Astrocyte of the cerebellum (primary cell): ENCODE measurements at regions not wholly inside any gene's neighbourhood (a gene's known extent, or its start where the extent isn't known, plus 50 kb on each side); places are given as distances from the start of the nearest gene placed in this dataset.

ENCODE experiments used
- DNase-seq: peaks from one replicate; pipeline ENCODE4 v3.0.0-alpha.2; 2011; ENCODE audit warnings: low read depth
- H3K4me3 ChIP-seq: 2 replicates; pipeline ENCODE4 v1.5.1; 2011; ENCODE audit warnings: mild to moderate bottlenecking, low read depth, low read length, moderate library complexity
- CTCF ChIP-seq: IDR thresholded peaks from 2 replicates; pipeline ENCODE4 v1.5.1; 2012; ENCODE audit warnings: low read length, low read depth, moderate library complexity, mild to moderate bottlenecking; ENCODE audit errors: missing control alignments
- in situ Hi-C: cut with HindIII; loops from 2 replicates; pipeline ENCODE4 v1.10.0; 2017; ENCODE audit warnings: low sequenced_read_pairs

- in situ Hi-C loops, result no loop called here
- TF ChIP-seq CTCF, result no peak
- H3K4me3 ChIP-seq, result no peak overlapping the region
- DNase-seq, result no peak
Measured at GRCh38 chr3:99586701-99587100, 51.7 kb upstream of the COL8A1 start.

GRCh38 chr3:99579965-99580364 is 58.4 kb upstream of the COL8A1 start:
- in situ Hi-C loops, result no loop called here
- no peak for DNase-seq
- H3K4me3 ChIP-seq, result no peak overlapping the region
- no peak for TF ChIP-seq CTCF

GRCh38 chr3:99579246-99579645 is 59.1 kb upstream of the COL8A1 start:
- in situ Hi-C loops, result no loop called here
- TF ChIP-seq CTCF, result no peak
- peak; percentile 58 for DNase-seq
- H3K4me3 ChIP-seq, result no peak overlapping the region

GRCh38 chr3:99578339-99578970 is 59.9 kb upstream of the COL8A1 start:
- no peak overlapping the region for H3K4me3 ChIP-seq
- no peak for TF ChIP-seq CTCF
- peak; percentile 12 for DNase-seq
- in situ Hi-C loops, result no loop called here

GRCh38 chr3:99576904-99577559 is 61.4 kb upstream of the COL8A1 start:
- no peak for DNase-seq
- H3K4me3 ChIP-seq, result no peak overlapping the region
- TF ChIP-seq CTCF, result no peak
- in situ Hi-C loops, result no loop called here

GRCh38 chr3:99575683-99576082 is 62.7 kb upstream of the COL8A1 start:
- no peak for DNase-seq
- in situ Hi-C loops, result no loop called here
- no peak for TF ChIP-seq CTCF
- H3K4me3 ChIP-seq, result no peak overlapping the region

GRCh38 chr3:99570061-99570460 is 68.3 kb upstream of the COL8A1 start:
- H3K4me3 ChIP-seq, result no peak overlapping the region
- TF ChIP-seq CTCF, result no peak
- in situ Hi-C loops, result no loop called here
- DNase-seq, result no peak
